H1 (cell line): ENCODE measurements at regions not wholly inside any gene's neighbourhood (a gene's known extent, or its start where the extent isn't known, plus 50 kb on each side); places are given as distances from the start of the nearest gene placed in this dataset.
A peak's percentile ranks its signal among the peaks of the same experiment; 100 is the strongest.
"Not testable (repeated sequence)": the region's sequence is repeated elsewhere in the genome, so short reads cannot be mapped to it uniquely, and the experiment has no call there.

Experiments
- CTCF ChIA-PET: fragments of 300-600 bp; sonication (Branson Sonifier 250); formaldehyde crosslinking; loops from one replicate; lab custom pipeline; 2021; ENCODE audit not compliant: partially characterized antibody; lab: Charles Lee
- POLR2A ChIA-PET: fragments of 300-600 bp; sonication (Branson Sonifier 250); formaldehyde crosslinking; loops from one replicate; lab custom pipeline; 2021; ENCODE audit warnings: inconsistent platforms; ENCODE audit not compliant: partially characterized antibody; lab: Charles Lee
- DNase-seq, 2 experiments: peaks; one replicate each; pipeline versions ENCODE4 v3.0.0 to v3.0.0-alpha.2; 2010 to 2022; ENCODE audit warnings: low spot score in 2 of 2, low read depth in 1 of 2, mixed read lengths in 1 of 2
- FAIRE-seq: peaks from 2 replicates; lab custom pipeline; 2011; peaks lifted over from hg19 to GRCh38; lab: Jason Lieb, UNC
- H2AFZ ChIP-seq: 2 replicates; pipeline ENCODE4 v1.8.1; 2012; ENCODE audit warnings: low read length, inconsistent platforms
- H2AK5ac ChIP-seq: 2 replicates; pipeline ENCODE4 v1.6.1; 2013; ENCODE audit warnings: low read depth, low read length
- H2BK120ac ChIP-seq: replicated peaks from 2 replicates; pipeline ENCODE3; 2013; ENCODE audit warnings: low read depth, low read length, inconsistent platforms
- H2BK12ac ChIP-seq: 2 replicates; pipeline ENCODE4 v1.6.1; 2013; ENCODE audit warnings: low read depth, low read length
- H2BK15ac ChIP-seq: 2 replicates; pipeline ENCODE4 v1.6.1; 2013; ENCODE audit warnings: low read length
- H2BK20ac ChIP-seq: 2 replicates; pipeline ENCODE4 v1.6.1; 2013; ENCODE audit warnings: low read length
- H2BK5ac ChIP-seq: 2 replicates; pipeline ENCODE4 v1.6.1; 2013; ENCODE audit warnings: low read depth, low read length
- H3K14ac ChIP-seq: 2 replicates; pipeline ENCODE4 v1.6.1; 2013; ENCODE audit warnings: inconsistent platforms; ENCODE audit not compliant: insufficient read length
- H3K18ac ChIP-seq: 2 replicates; pipeline ENCODE4 v1.6.1; 2013; ENCODE audit warnings: low read length; ENCODE audit errors: extremely low read depth
- H3K23ac ChIP-seq: 2 replicates; pipeline ENCODE4 v1.6.1; 2013; ENCODE audit warnings: inconsistent platforms; ENCODE audit not compliant: insufficient read length
- H3K23me2 ChIP-seq: 2 replicates; pipeline ENCODE4 v1.6.1; 2013; ENCODE audit warnings: low read depth, low read length
- H3K27ac ChIP-seq: 2 replicates; pipeline ENCODE4 v1.6.1; 2011; ENCODE audit warnings: low read depth, low read length, inconsistent platforms
- H3K27me3 ChIP-seq, 4 experiments: replicated peaks in 1 of 4; 1 replicate in 1 of 4; 2 replicates in 3 of 4; pipeline versions ENCODE4 v1.6.1 to v1.8.1; 2011 to 2013; ENCODE audit warnings: low read length in 3 of 4, mild to moderate bottlenecking in 3 of 4, inconsistent platforms in 2 of 4, mixed read lengths in 2 of 4, moderate library complexity in 1 of 4; ENCODE audit not compliant: control insufficient read depth in 3 of 4, insufficient read depth in 3 of 4; ENCODE audit errors: extremely low read depth in 1 of 4
- H3K36me3 ChIP-seq, 4 experiments: 2 replicates each; pipeline versions ENCODE4 v1.6.1 to v1.8.1; 2011 to 2013; ENCODE audit warnings: mild to moderate bottlenecking in 4 of 4, low read length in 3 of 4, moderate library complexity in 2 of 4, control low read depth in 1 of 4, inconsistent platforms in 1 of 4; ENCODE audit not compliant: insufficient read depth in 4 of 4, control insufficient read depth in 2 of 4
- H3K4ac ChIP-seq: replicated peaks from 2 replicates; pipeline ENCODE3; 2013; ENCODE audit warnings: low read length, low read depth, mixed read lengths, inconsistent platforms; ENCODE audit not compliant: insufficient read length
- H3K4me1 ChIP-seq, 4 experiments: replicated peaks in 1 of 4; 1 replicate in 1 of 4; 2 replicates in 3 of 4; pipeline versions ENCODE4 v1.6.1 to v1.8.1; 2011 to 2013; ENCODE audit warnings: low read length in 3 of 4, inconsistent platforms in 2 of 4, mixed read lengths in 1 of 4; ENCODE audit not compliant: insufficient read depth in 4 of 4, control insufficient read depth in 3 of 4
- H3K4me2 ChIP-seq, 2 experiments: 2 replicates each; pipeline versions ENCODE4 v1.6.1 to v1.8.1; 2011 to 2013; ENCODE audit warnings: low read depth in 2 of 2, low read length in 2 of 2, control low read depth in 1 of 2, inconsistent platforms in 1 of 2, mild to moderate bottlenecking in 1 of 2; ENCODE audit not compliant: insufficient read depth in 1 of 2
- H3K4me3 ChIP-seq, 4 experiments: fragments of 200-600, 300-600 bp in 1 of 4; sonication (generic), shearing (Covaris generic), sonication (Bioruptor Twin) in 1 of 4; 2 replicates each; pipeline versions ENCODE4 v1.5.1 to v1.8.1; 2011 to 2016; ENCODE audit warnings: low read length in 4 of 4, low read depth in 3 of 4, control low read depth in 2 of 4, inconsistent platforms in 2 of 4, mild to moderate bottlenecking in 2 of 4, mixed read lengths in 1 of 4, moderate library complexity in 1 of 4; ENCODE audit not compliant: insufficient read depth in 2 of 4; ENCODE audit errors: extremely low read depth in 1 of 4
- H3K56ac ChIP-seq: replicated peaks from 2 replicates; pipeline ENCODE3; 2013; ENCODE audit warnings: low read depth, mild to moderate bottlenecking, mixed read lengths, low read length, inconsistent platforms; ENCODE audit not compliant: insufficient read length
- H3K79me1 ChIP-seq: 2 replicates; pipeline ENCODE4 v1.6.1; 2013; ENCODE audit warnings: low read depth, low read length, control low read depth
- H3K79me2 ChIP-seq, 2 experiments: 2 replicates each; pipeline versions ENCODE4 v1.6.1 to v1.8.1; 2012 to 2013; ENCODE audit warnings: low read length in 2 of 2, mild to moderate bottlenecking in 2 of 2, inconsistent platforms in 1 of 2; ENCODE audit not compliant: insufficient read depth in 2 of 2, control insufficient read depth in 1 of 2
- H3K9ac ChIP-seq, 4 experiments: replicated peaks in 1 of 4; 1 replicate in 1 of 4; 2 replicates in 3 of 4; pipeline versions ENCODE4 v1.6.1 to v1.8.1; 2011 to 2013; ENCODE audit warnings: low read depth in 3 of 4, low read length in 3 of 4, control low read depth in 2 of 4, mild to moderate bottlenecking in 2 of 4, moderate library complexity in 2 of 4, inconsistent platforms in 1 of 4; ENCODE audit errors: extremely low read depth in 1 of 4
- H3K9me3 ChIP-seq, 2 experiments: 2 replicates each; pipeline versions ENCODE4 v1.6.1 to v1.8.1; 2012 to 2013; ENCODE audit warnings: mild to moderate bottlenecking in 2 of 2, moderate library complexity in 2 of 2, control low read depth in 1 of 2, inconsistent platforms in 1 of 2, low read depth in 1 of 2, low read length in 1 of 2, mixed read lengths in 1 of 2; ENCODE audit not compliant: insufficient read depth in 2 of 2
- H4K20me1 ChIP-seq, 2 experiments: replicated peaks in 1 of 2; 2 replicates each; pipeline versions ENCODE3 to v1.8.1; 2011 to 2013; ENCODE audit warnings: inconsistent platforms in 2 of 2, low read length in 2 of 2, mild to moderate bottlenecking in 1 of 2; ENCODE audit not compliant: insufficient read depth in 2 of 2, control insufficient read depth in 1 of 2
- H4K5ac ChIP-seq: 2 replicates; pipeline ENCODE4 v1.6.1; 2013; ENCODE audit warnings: low read length, low read depth, mixed read lengths, inconsistent platforms; ENCODE audit not compliant: insufficient read length
- H4K8ac ChIP-seq: 2 replicates; pipeline ENCODE4 v1.8.0; 2013; ENCODE audit warnings: mild to moderate bottlenecking, moderate library complexity, low read length, inconsistent platforms; ENCODE audit not compliant: insufficient read depth; ENCODE audit errors: extremely low read depth
- H4K91ac ChIP-seq: replicated peaks from 2 replicates; pipeline ENCODE3; 2013; ENCODE audit warnings: low read length, mixed read lengths, inconsistent platforms; ENCODE audit not compliant: insufficient read length
- KDM4A ChIP-seq: IDR thresholded peaks from one replicate; pipeline ENCODE4 v1.7.1; 2012; ENCODE audit warnings: low read depth, mild to moderate bottlenecking, moderate library complexity, low read length, inconsistent platforms; ENCODE audit not compliant: severe bottlenecking
- RNF2 ChIP-seq: fragments of 200-900, 300-1000 bp; sonication (generic); IDR thresholded peaks from 2 replicates; pipeline ENCODE4 v1.7.1; 2016; ENCODE audit warnings: borderline replicate concordance, low read depth, mild to moderate bottlenecking, antibody characterized with exemption, low read length; ENCODE audit not compliant: poor library complexity, severe bottlenecking; ENCODE audit errors: missing control alignments
- SIN3A ChIP-seq, 2 experiments: IDR thresholded peaks in 1 of 2; conservative IDR thresholded peaks in 1 of 2; 2 replicates each; pipeline ENCODE4 v1.6.1; 2011 to 2012; ENCODE audit warnings: low read length in 2 of 2, improper control_type of control experiment in 1 of 2, low read depth in 1 of 2, mild to moderate bottlenecking in 1 of 2
- WGBS, 2 experiments: shearing (Covaris generic) in 1 of 2; methylation state at CpG; one replicate each; pipeline versions ENCODE4 v1.1.6 to v1.1.7; 2013 to 2015; ENCODE audit warnings: low lambda C conversion rate in 2 of 2, mixed read lengths in 2 of 2, inconsistent platforms in 1 of 2, low coverage in 1 of 2, missing lambda C conversion rate in 1 of 2; ENCODE audit not compliant: insufficient replicate concordance in 2 of 2, insufficient coverage in 1 of 2, insufficient read length in 1 of 2; ENCODE audit errors: extremely low coverage in 1 of 2, missing lambda C conversion rate in 1 of 2; 5-methylcytosine and 5-hydroxymethylcytosine counted together
- TF ChIP-seq, protein P1 (sequence below): IDR thresholded peaks from 2 replicates; pipeline ENCODE4 v1.6.1; 2012; ENCODE audit warnings: inconsistent platforms

GRCh38 chr2:67585400-67585799, 188.3 kb downstream of the ETAA1 start (continued):
- TF ChIP-seq RNF2 (no peak), SIN3A (conservative IDR thresholded peaks at IDR 0.05 in 1 of 2, IDR thresholded peaks at IDR 0.05 in 1 of 2; ENCODE audit: low read depth in 1 of 2, low read length in 2 of 2) (no peak), KDM4A (no peak)
- TF ChIP-seq, protein P1, sequence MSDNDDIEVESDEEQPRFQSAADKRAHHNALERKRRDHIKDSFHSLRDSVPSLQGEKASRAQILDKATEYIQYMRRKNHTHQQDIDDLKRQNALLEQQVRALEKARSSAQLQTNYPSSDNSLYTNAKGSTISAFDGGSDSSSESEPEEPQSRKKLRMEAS: no peak

DNA sequence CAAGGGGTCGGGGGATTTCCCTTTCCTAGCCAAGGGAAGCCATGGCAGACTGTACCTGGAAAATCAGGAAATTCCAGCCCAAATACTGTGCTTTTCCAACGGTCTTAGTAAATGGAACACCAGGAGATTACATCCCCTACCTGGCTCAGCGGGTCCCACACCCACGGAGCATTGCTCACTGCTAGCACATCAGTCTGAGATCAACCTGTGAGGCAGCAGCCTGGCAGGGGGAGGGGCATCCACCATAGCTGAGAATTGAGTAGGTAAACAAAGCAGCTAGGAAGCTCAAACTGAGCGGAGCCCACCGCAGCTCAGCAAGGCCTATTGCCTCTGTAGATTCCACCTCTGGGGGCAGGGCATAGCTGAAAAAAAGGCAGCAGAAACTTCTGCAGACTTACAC, 192.0 kb downstream of the ETAA1 start:
- 87% methylated on average over 4 of the region's 6 CpGs; no CpG with 5 or more reads in 1 of the 2 experiments for WGBS, 2 experiments
- H3K4me1 ChIP-seq, DNase-seq, H3K9ac ChIP-seq, H3K79me2 ChIP-seq, H3K4ac ChIP-seq, H3K4me3 ChIP-seq, H2BK5ac ChIP-seq, H3K36me3 ChIP-seq, H3K9me3 ChIP-seq, H2BK120ac ChIP-seq, H2BK12ac ChIP-seq, H3K18ac ChIP-seq, H4K8ac ChIP-seq, H3K23me2 ChIP-seq, H3K27ac ChIP-seq, H3K4me2 ChIP-seq, H2AK5ac ChIP-seq, H3K23ac ChIP-seq, POLR2A ChIA-PET, H3K14ac ChIP-seq, H3K27me3 ChIP-seq, H3K79me1 ChIP-seq, H4K20me1 ChIP-seq, FAIRE-seq, H4K91ac ChIP-seq, H4K5ac ChIP-seq, H2BK20ac ChIP-seq, H3K56ac ChIP-seq, H2BK15ac ChIP-seq: not testable (repeated sequence)
- H2AFZ ChIP-seq: peak overlapping the region; percentile 85; the same call in 1 of the 2 replicates
- CTCF ChIA-PET: interaction anchor here (0.6 kb wide), 1 partner anchor 582 kb away, joined by 3 read pairs; no protein-coding TSS in a partner anchor
